ENCODE measurements at regions not wholly inside any gene's neighbourhood (a gene's known extent, or its start where the extent isn't known, plus 50 kb on each side); places are given as distances from the start of the nearest gene placed in this dataset.

GRCh38 chr5:119792161-119792799, 162.9 kb downstream of the FAM170A start:
- no peak for DNase-seq

GRCh38 chr5:119795768-119796167, 166.4 kb downstream of the FAM170A start:
- no peak for DNase-seq

GRCh38 chr5:119801570-119801969, 172.2 kb downstream of the FAM170A start:
- no peak for DNase-seq

- no peak for DNase-seq
Measured at GRCh38 chr5:119808024-119808423, 178.7 kb downstream of the FAM170A start.

GRCh38 chr5:119808474-119808873, 179.1 kb downstream of the FAM170A start:
- no peak for DNase-seq

- no peak for DNase-seq
Measured at GRCh38 chr5:119810217-119810616, 180.9 kb downstream of the FAM170A start.

- no peak for DNase-seq
Measured at GRCh38 chr5:119811458-119811857, 182.1 kb downstream of the FAM170A start.

- no peak for DNase-seq
Measured at GRCh38 chr5:119814655-119815054, 185.3 kb downstream of the FAM170A start.

- DNase-seq = no peak
Measured at GRCh38 chr5:119816055-119816454, 186.7 kb downstream of the FAM170A start.

GRCh38 chr5:119820016-119820415, 190.7 kb downstream of the FAM170A start:
- DNase-seq = no peak

GRCh38 chr5:119820608-119821007, 191.2 kb downstream of the FAM170A start:
- DNase-seq = no peak

- no peak for DNase-seq
Measured at GRCh38 chr5:119828541-119828940, 199.2 kb downstream of the FAM170A start.

GRCh38 chr5:119829341-119829740, 200.0 kb downstream of the FAM170A start:
- no peak for DNase-seq

- no peak for DNase-seq
Measured at GRCh38 chr5:119833176-119833575, 203.8 kb downstream of the FAM170A start.

- DNase-seq = no peak
Measured at GRCh38 chr5:119840175-119840574, 210.8 kb downstream of the FAM170A start.

GRCh38 chr5:119852140-119852539, 222.8 kb downstream of the FAM170A start:
- DNase-seq = no peak

GRCh38 chr5:119860463-119860862, 231.1 kb downstream of the FAM170A start:
- no peak for DNase-seq

GRCh38 chr5:119862619-119863018, 233.3 kb downstream of the FAM170A start:
- DNase-seq = no peak

- no peak for DNase-seq
Measured at GRCh38 chr5:119864286-119864685, 234.9 kb downstream of the FAM170A start.

GRCh38 chr5:119873611-119874010, 244.3 kb downstream of the FAM170A start:
- no peak for DNase-seq

GRCh38 chr5:119876522-119876921, 247.2 kb downstream of the FAM170A start:
- no peak for DNase-seq

GRCh38 chr5:119878712-119879111, 249.4 kb downstream of the FAM170A start:
- DNase-seq = no peak

- DNase-seq = no peak
Measured at GRCh38 chr5:119879446-119879845, 250.1 kb downstream of the FAM170A start.

- DNase-seq = no peak
Measured at GRCh38 chr5:119895066-119895465, 265.7 kb downstream of the FAM170A start.

GRCh38 chr5:119896826-119897536, 267.6 kb downstream of the FAM170A start:
- DNase-seq = no peak

All from bone marrow (tissue), 2 donors.